MM.1S (cell line): ENCODE measurements at regions not wholly inside any gene's neighbourhood (a gene's known extent, or its start where the extent isn't known, plus 50 kb on each side); places are given as distances from the start of the nearest gene placed in this dataset.

Experiments
- DNase-seq: peaks from one replicate; pipeline ENCODE4 v3.0.0-alpha.2; 2015
- H2AFZ ChIP-seq: fragments of 300-600 bp; sonication (generic); 2 replicates; pipeline ENCODE4 v1.6.0; 2016; ENCODE audit warnings: antibody characterized with exemption, low read length
- H3F3A ChIP-seq: fragments of 300-600 bp; sonication (generic); 2 replicates; pipeline ENCODE4 v1.6.1; 2016; ENCODE audit warnings: mild to moderate bottlenecking, antibody characterized with exemption, low read length, moderate library complexity, mixed read lengths; ENCODE audit not compliant: insufficient read depth
- H3K27ac ChIP-seq: fragments of 300-600 bp; sonication (generic); 2 replicates; pipeline ENCODE4 v1.5.1; 2016; ENCODE audit warnings: mild to moderate bottlenecking, low read length
- H3K27me3 ChIP-seq: fragments of 300-600 bp; sonication (generic); replicated peaks from 2 replicates; pipeline ENCODE4 v1.6.0; 2016; ENCODE audit warnings: low read length; ENCODE audit not compliant: insufficient read depth
- H3K36me3 ChIP-seq: fragments of 300-600 bp; sonication (generic); replicated peaks from 2 replicates; pipeline ENCODE4 v1.6.1; 2016; ENCODE audit warnings: mild to moderate bottlenecking, low read length, mixed read lengths; ENCODE audit not compliant: insufficient read depth
- H3K4me1 ChIP-seq: fragments of 300-600 bp; sonication (generic); 2 replicates; pipeline ENCODE4 v1.6.1; 2016; ENCODE audit warnings: low read length, mixed read lengths
- H3K4me2 ChIP-seq: fragments of 300-600 bp; sonication (generic); 2 replicates; pipeline ENCODE4 v1.6.0; 2016; ENCODE audit warnings: low read depth, low read length
- H3K4me3 ChIP-seq: fragments of 300-600 bp; sonication (generic); 2 replicates; pipeline ENCODE4 v1.5.1; 2016; ENCODE audit warnings: low read length, mixed read lengths
- H3K79me2 ChIP-seq: fragments of 300-600 bp; sonication (generic); 2 replicates; pipeline ENCODE4 v1.6.1; 2016; ENCODE audit warnings: mixed run types, low read length, mixed read lengths
- H3K9ac ChIP-seq: fragments of 300-600 bp; sonication (generic); 2 replicates; pipeline ENCODE4 v1.6.1; 2016; ENCODE audit warnings: low read length, mixed read lengths
- H3K9me2 ChIP-seq: fragments of 300-600 bp; sonication (generic); replicated peaks from 2 replicates; pipeline ENCODE4 v1.6.1; 2016; ENCODE audit warnings: mild to moderate bottlenecking, low read length, mixed read lengths; ENCODE audit not compliant: insufficient read depth
- H3K9me3 ChIP-seq: fragments of 300-600 bp; sonication (generic); replicated peaks from 2 replicates; pipeline ENCODE4 v1.6.1; 2016; ENCODE audit warnings: mild to moderate bottlenecking, low read length, mixed read lengths; ENCODE audit not compliant: insufficient read depth
- H4K20me1 ChIP-seq: fragments of 300-600 bp; sonication (generic); 2 replicates; pipeline ENCODE4 v1.6.1; 2016; ENCODE audit warnings: mild to moderate bottlenecking, low read length, moderate library complexity, mixed read lengths; ENCODE audit not compliant: insufficient read depth
- EZH2 ChIP-seq: fragments of 300-600 bp; sonication (generic); optimal IDR thresholded peaks from 2 replicates; pipeline ENCODE3; 2017; ENCODE audit warnings: low read depth, mild to moderate bottlenecking, antibody characterized with exemption, low read length, mixed read lengths
- EZH2phosphoT487 ChIP-seq: fragments of 300-600 bp; sonication (generic); IDR thresholded peaks from 2 replicates; pipeline ENCODE4 v1.6.1; 2018; ENCODE audit warnings: antibody characterized with exemption, low read length
- TF ChIP-seq, protein P1 (sequence below): fragments of 300-600 bp; sonication (generic); IDR thresholded peaks from 2 replicates; pipeline ENCODE4 v1.5.1; 2016; ENCODE audit warnings: antibody characterized with exemption, low read length, mixed read lengths

DNA sequence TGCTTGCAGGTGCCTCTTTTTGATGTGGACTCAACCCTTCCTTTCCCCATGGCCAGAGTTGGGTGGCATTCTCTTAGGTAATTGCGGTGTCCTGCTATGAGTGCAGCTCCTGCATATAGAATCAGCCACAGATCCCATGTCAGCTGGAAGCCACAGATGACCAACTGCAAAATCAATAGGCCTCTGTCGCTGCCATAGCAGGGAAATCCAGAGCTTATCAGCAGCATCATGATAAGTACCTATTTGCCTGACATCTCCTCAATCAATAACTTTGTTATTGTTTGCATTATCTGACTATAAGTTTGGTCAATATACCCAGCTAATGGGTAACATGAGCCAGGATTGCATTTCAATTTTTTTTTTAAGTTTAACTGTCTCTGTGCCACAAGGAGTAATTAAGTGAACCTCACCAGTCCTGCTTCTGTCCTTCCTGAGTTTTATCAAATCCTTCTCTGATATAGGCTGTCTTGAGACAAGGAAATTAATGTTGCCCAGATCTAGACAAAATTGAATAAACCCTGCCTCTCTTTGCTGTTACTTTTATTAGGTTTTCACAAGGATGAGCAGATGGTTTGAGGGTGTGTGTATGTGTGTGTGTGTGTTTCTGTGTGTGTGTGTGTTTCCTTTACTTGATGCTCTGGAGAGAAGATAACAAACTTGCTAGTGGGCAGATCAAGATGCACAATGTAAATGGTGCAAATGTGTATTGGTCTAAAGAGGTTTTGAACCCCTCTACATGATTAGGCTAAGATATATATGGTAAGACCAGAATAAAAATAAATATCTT, 59.6 kb upstream of the CREB1 start:
- no peaks in the 10 kb centered on the region for H3K4me1 ChIP-seq
- H3K4me3 ChIP-seq: no peak overlapping the region
- H4K20me1 ChIP-seq: no peaks in the 10 kb centered on the region
- no peaks in the 10 kb centered on the region for H3K9me2 ChIP-seq
- H3K79me2 ChIP-seq: no peaks in the 10 kb centered on the region
- H3K9me3 ChIP-seq: no peaks in the 10 kb centered on the region
- no peaks in the 10 kb centered on the region for H3K27me3 ChIP-seq
- H3K9ac ChIP-seq: no peak overlapping the region
- no peak for DNase-seq
- H3K27ac ChIP-seq: no peak overlapping the region
- TF ChIP-seq EZH2 (no peak), EZH2phosphoT487 (no peak)
- TF ChIP-seq, protein P1, sequence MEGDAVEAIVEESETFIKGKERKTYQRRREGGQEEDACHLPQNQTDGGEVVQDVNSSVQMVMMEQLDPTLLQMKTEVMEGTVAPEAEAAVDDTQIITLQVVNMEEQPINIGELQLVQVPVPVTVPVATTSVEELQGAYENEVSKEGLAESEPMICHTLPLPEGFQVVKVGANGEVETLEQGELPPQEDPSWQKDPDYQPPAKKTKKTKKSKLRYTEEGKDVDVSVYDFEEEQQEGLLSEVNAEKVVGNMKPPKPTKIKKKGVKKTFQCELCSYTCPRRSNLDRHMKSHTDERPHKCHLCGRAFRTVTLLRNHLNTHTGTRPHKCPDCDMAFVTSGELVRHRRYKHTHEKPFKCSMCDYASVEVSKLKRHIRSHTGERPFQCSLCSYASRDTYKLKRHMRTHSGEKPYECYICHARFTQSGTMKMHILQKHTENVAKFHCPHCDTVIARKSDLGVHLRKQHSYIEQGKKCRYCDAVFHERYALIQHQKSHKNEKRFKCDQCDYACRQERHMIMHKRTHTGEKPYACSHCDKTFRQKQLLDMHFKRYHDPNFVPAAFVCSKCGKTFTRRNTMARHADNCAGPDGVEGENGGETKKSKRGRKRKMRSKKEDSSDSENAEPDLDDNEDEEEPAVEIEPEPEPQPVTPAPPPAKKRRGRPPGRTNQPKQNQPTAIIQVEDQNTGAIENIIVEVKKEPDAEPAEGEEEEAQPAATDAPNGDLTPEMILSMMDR: no peak
- H3K4me2 ChIP-seq: no peak overlapping the region
- no peaks in the 10 kb centered on the region for H3K36me3 ChIP-seq
- no peak overlapping the region for H2AFZ ChIP-seq
- no peaks in the 10 kb centered on the region for H3F3A ChIP-seq

DNA sequence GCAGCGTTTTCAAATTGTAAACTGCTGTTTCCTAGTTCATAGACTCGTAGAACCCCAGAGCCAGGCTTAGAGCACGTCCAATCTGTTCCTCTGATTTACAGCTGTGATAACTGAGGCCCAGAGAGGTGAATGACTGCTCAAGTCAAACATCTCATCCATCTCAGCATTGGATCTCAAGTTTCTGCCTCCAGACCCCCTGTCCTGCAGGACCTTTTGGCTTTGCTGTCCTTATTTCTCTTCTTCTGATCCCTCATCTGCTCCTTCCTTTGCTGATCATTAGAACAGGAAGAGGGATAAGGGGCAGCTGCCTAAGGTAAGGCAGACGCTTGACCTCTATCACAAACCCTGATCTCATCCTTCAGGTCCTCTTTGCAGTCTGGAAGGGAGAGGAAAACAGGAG, 58.5 kb upstream of the CREB1 start:
- Histone ChIP-seq H2AFZ (no peak overlapping the region), H3K79me2 (no peaks in the 10 kb centered on the region), H3K4me2 (no peak overlapping the region), H3K4me1 (no peaks in the 10 kb centered on the region), H3K4me3 (no peak overlapping the region), H3K9ac (no peak overlapping the region), H3K27me3 (no peaks in the 10 kb centered on the region), H3F3A (no peaks in the 10 kb centered on the region), H4K20me1 (no peaks in the 10 kb centered on the region), H3K9me2 (no peaks in the 10 kb centered on the region), H3K9me3 (no peaks in the 10 kb centered on the region), H3K27ac (no peak overlapping the region), H3K36me3 (no peaks in the 10 kb centered on the region)
- no peak for TF ChIP-seq EZH2
- no peak for TF ChIP-seq EZH2phosphoT487
- DNase-seq: no peak

DNA sequence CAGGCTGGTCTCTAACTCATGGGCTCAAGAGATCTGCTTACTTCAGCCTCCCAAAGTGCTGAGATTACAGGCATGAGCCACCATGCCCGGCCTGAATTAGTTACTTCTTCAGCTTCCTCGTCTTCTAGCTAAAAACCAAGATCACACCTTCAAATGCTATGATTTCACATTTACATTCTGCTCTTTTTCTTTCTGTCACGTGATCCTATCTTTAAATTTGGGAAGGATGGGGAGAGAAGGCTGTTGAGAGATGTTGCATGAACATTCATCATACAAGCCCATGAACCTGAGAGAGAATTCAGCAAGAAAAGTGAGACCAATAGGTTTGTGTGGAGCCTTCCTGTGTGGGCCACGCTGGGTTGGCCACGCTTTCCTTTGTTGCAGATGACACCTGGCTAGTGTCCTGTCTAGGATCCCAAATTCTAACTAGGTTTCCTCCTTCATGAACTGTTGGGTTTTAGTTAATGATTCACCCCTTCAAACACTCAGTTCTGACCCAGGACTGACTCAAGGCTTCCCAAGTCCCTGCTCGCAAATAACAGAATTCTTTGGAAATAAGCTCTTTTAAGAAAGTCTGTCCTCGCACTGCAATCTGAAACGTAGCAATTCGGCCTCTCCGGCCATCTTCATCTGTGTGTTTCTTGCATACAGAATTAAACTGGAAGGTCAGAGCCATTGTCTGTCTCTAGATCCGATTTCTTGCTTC, 57.3 kb upstream of the CREB1 start:
- Histone ChIP-seq H3K9ac (no peak overlapping the region), H3K4me2 (no peak overlapping the region), H3K27me3 (no peaks in the 10 kb centered on the region), H3K9me2 (no peaks in the 10 kb centered on the region), H3K4me3 (no peak overlapping the region), H3K9me3 (no peaks in the 10 kb centered on the region), H3K36me3 (no peaks in the 10 kb centered on the region), H2AFZ (no peak overlapping the region), H3K79me2 (no peaks in the 10 kb centered on the region), H4K20me1 (no peaks in the 10 kb centered on the region), H3K4me1 (no peaks in the 10 kb centered on the region), H3K27ac (no peak overlapping the region), H3F3A (no peaks in the 10 kb centered on the region)
- DNase-seq: no peak
- no peak for TF ChIP-seq EZH2phosphoT487
- TF ChIP-seq, protein P1: no peak
- no peak for TF ChIP-seq EZH2
